ENCODE measurements at regions not wholly inside any gene's neighbourhood (a gene's known extent, or its start where the extent isn't known, plus 50 kb on each side); places are given as distances from the start of the nearest gene placed in this dataset.

- TF ChIP-seq CTCF (conservative IDR thresholded peaks at IDR 0.05; ENCODE audit: low read length): no peak
- no peak overlapping the region for H3K4me3 ChIP-seq (ENCODE audit: low read length)
- no peak for DNase-seq (ENCODE audit: low read depth)
Observed at GRCh38 chr5:110075656-110076055, 385.9 kb downstream of the MAN2A1 start.

DNA sequence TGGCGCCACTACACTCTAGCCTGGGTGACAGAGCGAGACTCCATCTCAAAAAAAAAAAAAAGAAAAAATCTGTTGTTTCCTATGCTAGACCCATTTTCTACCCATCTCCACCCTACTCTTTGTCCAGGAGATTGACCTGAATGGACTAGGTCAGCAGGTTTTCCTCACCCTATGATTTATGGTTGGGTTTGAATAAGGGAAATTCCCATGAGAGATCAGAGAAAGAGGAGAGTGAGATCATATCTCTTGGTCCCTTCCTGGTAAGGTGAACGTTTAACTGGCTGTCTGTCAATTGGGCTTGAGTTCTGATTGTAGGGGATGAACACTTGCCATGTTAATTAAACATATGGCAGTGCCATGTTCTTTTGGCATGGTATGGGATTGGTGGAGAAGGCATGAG is 387.4 kb downstream of the MAN2A1 start:
- no peak for TF ChIP-seq CTCF (conservative IDR thresholded peaks at IDR 0.05; ENCODE audit: low read length)
- H3K4me3 ChIP-seq (ENCODE audit: low read length): no peak overlapping the region
- DNase-seq (ENCODE audit: low read depth): no peak

- no peak for DNase-seq (ENCODE audit: low read depth)
- no peak overlapping the region for H3K4me3 ChIP-seq (ENCODE audit: low read length)
- TF ChIP-seq CTCF (conservative IDR thresholded peaks at IDR 0.05; ENCODE audit: low read length): no peak
Observed at GRCh38 chr5:110082194-110082593, 392.5 kb downstream of the MAN2A1 start.

GRCh38 chr5:110082863-110083262 is 393.1 kb downstream of the MAN2A1 start:
- DNase-seq (ENCODE audit: low read depth): no peak
- H3K4me3 ChIP-seq (ENCODE audit: low read length): no peak overlapping the region
- TF ChIP-seq CTCF (conservative IDR thresholded peaks at IDR 0.05; ENCODE audit: low read length): no peak

GRCh38 chr5:110085826-110086225 is 396.1 kb downstream of the MAN2A1 start:
- no peak for TF ChIP-seq CTCF (conservative IDR thresholded peaks at IDR 0.05; ENCODE audit: low read length)
- no peak for DNase-seq (ENCODE audit: low read depth)
- H3K4me3 ChIP-seq (ENCODE audit: low read length): no peak overlapping the region

GRCh38 chr5:110086658-110087388 is 397.1 kb downstream of the MAN2A1 start:
- no peak overlapping the region for H3K4me3 ChIP-seq (ENCODE audit: low read length)
- peak; percentile 93 for DNase-seq (ENCODE audit: low read depth)
- TF ChIP-seq CTCF (conservative IDR thresholded peaks at IDR 0.05; ENCODE audit: low read length): no peak

- TF ChIP-seq CTCF (conservative IDR thresholded peaks at IDR 0.05; ENCODE audit: low read length): no peak
- peak; percentile 71 for DNase-seq (ENCODE audit: low read depth)
- H3K4me3 ChIP-seq (ENCODE audit: low read length): no peak overlapping the region
Observed at GRCh38 chr5:110087829-110088228, 398.1 kb downstream of the MAN2A1 start.
